Activated naive CD8-positive, alpha-beta T cell treated with anti-CD3 and anti-CD28 coated beads, Interleukin-2, amount 50 U/mL, for 24 hours (primary cell): ENCODE measurements at regions not wholly inside any gene's neighbourhood (a gene's known extent, or its start where the extent isn't known, plus 50 kb on each side); places are given as distances from the start of the nearest gene placed in this dataset.

Experiments used
- ATAC-seq: fragments of 150-1000 bp; cut with Tn5 transposase; one replicate; pipeline ENCODE4 v1.10.0; 2021
- DNase-seq: peaks from one replicate; pipeline ENCODE4 v3.0.0; 2021
- H3K27ac Mint-ChIP-seq: one replicate; pipeline ENCODE4 v1.8.0; 2021; ENCODE audit warnings: mild to moderate bottlenecking, mixed read lengths
- H3K27me3 Mint-ChIP-seq: one replicate; pipeline ENCODE4 v1.8.0; 2021; ENCODE audit warnings: mixed read lengths
- H3K36me3 Mint-ChIP-seq: one replicate; pipeline ENCODE4 v1.8.0; 2021; ENCODE audit warnings: low read depth, mixed read lengths
- H3K4me1 Mint-ChIP-seq: one replicate; pipeline ENCODE4 v1.8.0; 2021; ENCODE audit warnings: mixed read lengths
- H3K4me3 Mint-ChIP-seq: one replicate; pipeline ENCODE4 v1.8.0; 2021; ENCODE audit warnings: mild to moderate bottlenecking, moderate library complexity, mixed read lengths
- H3K9me3 Mint-ChIP-seq: one replicate; pipeline ENCODE4 v1.8.0; 2021; ENCODE audit warnings: mixed read lengths

- Mint-ChIP-seq H3K27ac (no peak overlapping the region), H3K9me3 (no peaks in the 10 kb centered on the region), H3K4me1 (peaks cover 7% of the 10 kb centered on the region), H3K27me3 (no peaks in the 10 kb centered on the region), H3K4me3 (no peak overlapping the region), H3K36me3 (no peaks in the 10 kb centered on the region)
- no peak for ATAC-seq
- no peak for DNase-seq
Observed at GRCh38 chr10:71159892-71160291, 52.5 kb upstream of the UNC5B start.

GRCh38 chr10:71161425-71161824 lies 50.9 kb upstream of the UNC5B start:
- Mint-ChIP-seq H3K27ac (no peak overlapping the region), H3K27me3 (no peaks in the 10 kb centered on the region)
- DNase-seq: no peak

More at GRCh38 chr10:71161425-71161824, 50.9 kb upstream of the UNC5B start:
- peak; percentile 54 for ATAC-seq
- peaks cover 7% of the 10 kb centered on the region for H3K4me1 Mint-ChIP-seq
- H3K4me3 Mint-ChIP-seq: no peak overlapping the region
- no peaks in the 10 kb centered on the region for H3K9me3 Mint-ChIP-seq
- no peaks in the 10 kb centered on the region for H3K36me3 Mint-ChIP-seq
